Stimulated activated CD8-positive, alpha-beta memory T cell treated with anti-CD3 and anti-CD28 coated beads, Interleukin-15, amount 100 ng/mL, for 24 hours (primary cell): ENCODE measurements at regions not wholly inside any gene's neighbourhood (a gene's known extent, or its start where the extent isn't known, plus 50 kb on each side); places are given as distances from the start of the nearest gene placed in this dataset.
"Not testable (repeated sequence)": the region's sequence is repeated elsewhere in the genome, so short reads cannot be mapped to it uniquely, and the experiment has no call there.

Experiments
- DNase-seq: peaks from one replicate; pipeline ENCODE4 v3.0.0-alpha.2; 2020; ENCODE audit warnings: low read depth

DNA sequence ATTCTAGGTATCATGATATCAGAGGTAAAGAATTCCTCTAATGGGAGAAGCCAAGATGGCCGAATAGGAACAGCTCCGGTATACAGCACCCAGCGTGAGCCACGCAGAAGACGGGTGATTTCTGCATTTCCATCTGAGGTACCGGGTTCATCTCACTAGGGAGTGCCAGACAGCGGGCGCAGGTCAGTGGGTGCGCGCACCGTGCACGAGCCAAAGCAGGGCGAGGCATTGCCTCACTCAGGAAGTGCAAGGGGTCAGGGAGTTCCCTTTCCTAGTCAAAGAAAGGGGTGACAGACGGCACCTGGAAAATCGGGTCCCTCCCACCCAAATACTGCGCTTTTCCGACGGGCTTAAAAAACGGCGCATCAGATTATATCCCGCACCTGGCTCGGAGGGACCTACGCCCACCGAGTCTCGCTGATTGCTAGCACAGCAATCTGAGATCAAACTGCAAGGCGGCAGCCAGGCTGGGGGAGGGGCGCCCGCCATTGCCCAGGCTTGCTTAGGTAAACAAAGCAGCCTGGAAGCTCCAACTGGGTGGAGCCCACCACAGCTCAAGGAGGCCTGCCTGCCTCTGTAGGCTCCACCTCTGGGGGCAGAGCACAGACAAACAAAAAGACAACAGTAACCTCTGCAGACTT, 70.4 kb upstream of the ALCAM start:
- DNase-seq: not testable (repeated sequence)

GRCh38 chr3:105304487-105304886, 62.2 kb upstream of the ALCAM start:
- DNase-seq: no peak

DNA sequence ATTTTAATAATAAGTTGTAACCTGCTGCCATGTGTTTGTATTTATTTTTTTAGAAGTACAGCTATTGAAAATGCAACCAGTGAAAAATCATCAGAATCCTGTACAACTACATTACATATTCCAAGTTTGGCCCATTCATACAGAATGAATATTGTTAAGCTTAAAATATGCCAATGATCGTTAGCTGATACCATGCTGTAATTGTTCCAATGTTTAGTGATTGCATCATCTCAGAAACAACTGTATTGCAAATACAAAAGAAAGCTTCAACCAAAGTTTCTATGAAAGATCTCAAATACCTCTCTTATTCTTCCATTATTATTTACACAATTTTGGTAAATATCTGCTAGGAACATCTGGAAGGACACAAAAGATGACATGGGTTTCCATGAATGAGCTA, 51.6 kb upstream of the ALCAM start:
- DNase-seq: no peak

DNA sequence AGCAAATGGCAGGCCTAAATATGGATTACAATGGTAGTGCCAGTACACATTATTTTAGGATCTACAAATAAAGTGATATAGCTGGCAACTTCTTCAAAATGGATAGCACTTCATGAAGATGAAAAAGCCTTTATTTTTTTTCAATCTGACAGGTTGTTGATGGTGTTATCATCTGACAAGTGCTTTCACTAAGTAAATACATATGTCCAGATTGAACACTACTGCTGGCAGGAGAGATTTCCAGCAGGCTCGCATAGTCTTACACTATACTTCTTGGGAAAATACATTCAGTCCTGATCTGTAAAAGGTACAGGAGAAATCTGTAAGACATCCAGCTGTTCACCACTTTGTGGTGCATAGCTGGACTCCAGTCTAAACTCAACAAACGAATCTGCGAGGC, 50.9 kb upstream of the ALCAM start:
- DNase-seq: no peak

DNA sequence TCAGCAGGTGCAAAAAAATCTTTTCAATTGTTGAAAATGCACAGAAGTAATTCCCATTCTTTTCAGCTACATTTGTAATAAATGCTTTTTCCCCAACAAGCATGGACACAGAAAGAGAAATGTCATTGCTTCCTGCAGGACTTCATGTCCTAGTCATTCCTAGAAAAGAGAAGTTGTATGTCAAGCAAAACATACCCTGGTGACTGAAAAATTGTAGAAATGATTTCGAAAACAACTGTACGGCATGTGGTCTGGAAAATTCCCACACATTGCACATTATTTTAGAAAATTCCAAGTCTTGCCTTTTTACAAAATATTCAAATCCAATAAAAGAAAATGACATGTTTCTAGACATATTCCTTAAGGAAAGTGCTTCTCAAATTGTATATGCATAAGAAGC, 50.4 kb upstream of the ALCAM start:
- DNase-seq: no peak
